ENCODE measurements at regions not wholly inside any gene's neighbourhood (a gene's known extent, or its start where the extent isn't known, plus 50 kb on each side); places are given as distances from the start of the nearest gene placed in this dataset.

GRCh38 chr9:1221298-1221697, 171.1 kb downstream of the DMRT2 start:
- Histone ChIP-seq H3K4me2 (ENCODE audit: insufficient read depth, low read length) (no peak overlapping the region), H3K4me1 (ENCODE audit: control insufficient read depth, extremely low read depth, insufficient read depth, low read length) (no peaks in the 10 kb centered on the region), H3K36me3 (ENCODE audit: control insufficient read depth in 2 of 2, extremely low read depth in 1 of 2, insufficient read depth in 2 of 2, low read length in 2 of 2) (no peaks in the 10 kb centered on the region), H3K27ac (ENCODE audit: insufficient read depth, low read depth, low read length) (no peak overlapping the region), H4K20me1 (replicated peaks; ENCODE audit: control insufficient read depth, extremely low read depth, insufficient read depth, low read length) (no peaks in the 10 kb centered on the region), H3K27me3 (ENCODE audit: control insufficient read depth in 2 of 2, insufficient read depth in 2 of 2, low read length in 2 of 2) (no peaks in the 10 kb centered on the region), H3K4me3 (replicated peaks in 1 of 3; ENCODE audit: insufficient read depth in 1 of 3, low read depth in 1 of 3, low read length in 3 of 3) (no peak overlapping the region), H3K9me1 (replicated peaks; ENCODE audit: control insufficient read depth, extremely low read depth, insufficient read depth, low read length) (no peaks in the 10 kb centered on the region), H2AFZ (ENCODE audit: low read depth, low read length) (no peak overlapping the region), H3K79me2 (ENCODE audit: control insufficient read depth, insufficient read depth, low read length) (no peaks in the 10 kb centered on the region), H3K9me3 (replicated peaks; ENCODE audit: control insufficient read depth, insufficient read depth, low read length) (peaks cover 6% of the 10 kb centered on the region), H3K9ac (replicated peaks; ENCODE audit: extremely low read depth, insufficient read depth, low read length) (no peak overlapping the region)
- dilution Hi-C loops (cut with MboI; ENCODE audit: extremely low pct_ligation_motif_present, low sequenced_read_pairs) (no loop called here), intact Hi-C loops (cut with micrococcal nuclease) (no loop called here)
- ChIA-PET CTCF (no interaction called here), POLR2A (no interaction called here)
- no peak for FAIRE-seq
- DNase-seq (ENCODE audit: low read depth, low spot score): no peak
- no TSS peak for BruUV-seq (replicated peaks)
- no peak for TF ChIP-seq MYC (IDR thresholded peaks at IDR 0.05; ENCODE audit: low read depth, low read length)
- TF ChIP-seq EZH2 (IDR thresholded peaks at IDR 0.05; ENCODE audit: borderline replicate concordance, low read depth, low read length, severe bottlenecking): no peak
- TF ChIP-seq FOS (IDR thresholded peaks at IDR 0.05; ENCODE audit: borderline replicate concordance, insufficient read depth, low read length): no peak
- no peak for TF ChIP-seq GATA2 (IDR thresholded peaks at IDR 0.05; ENCODE audit: insufficient read depth, insufficient read length, low read depth, low read length)
- no peak for TF ChIP-seq POLR2A (IDR thresholded peaks at IDR 0.05; ENCODE audit: low read depth, low read length)
- TF ChIP-seq POLR2AphosphoS5 (IDR thresholded peaks at IDR 0.05; ENCODE audit: insufficient read depth, low read depth, low read length): no peak
- TF ChIP-seq JUN (IDR thresholded peaks at IDR 0.05; ENCODE audit: borderline replicate concordance, insufficient read depth, insufficient read length, low read depth): no peak
- TF ChIP-seq MAX (IDR thresholded peaks at IDR 0.05; ENCODE audit: insufficient read depth, insufficient read length): no peak
- TF ChIP-seq CTCF (IDR thresholded peaks at IDR 0.05; ENCODE audit: extremely low read depth in 1 of 2, insufficient read depth in 1 of 2, low read depth in 1 of 2, low read length in 2 of 2): no peak

All from endothelial cell of umbilical vein (primary cell).